Erythroblast (primary cell): ENCODE measurements at regions not wholly inside any gene's neighbourhood (a gene's known extent, or its start where the extent isn't known, plus 50 kb on each side); places are given as distances from the start of the nearest gene placed in this dataset.

Source experiments
- GATA1 ChIP-seq: IDR thresholded peaks from 2 replicates; pipeline ENCODE4 v1.6.1; 2011; ENCODE audit warnings: low read depth, mild to moderate bottlenecking, control low read depth, low read length, moderate library complexity
- POLR2A ChIP-seq: IDR thresholded peaks from 2 replicates; pipeline ENCODE4 v1.6.1; 2011; ENCODE audit warnings: mild to moderate bottlenecking, low read length

- TF ChIP-seq POLR2A (no peak), GATA1 (no peak)
Measured at GRCh38 chr11:123273616-123274015, 78.6 kb upstream of the CLMP start.
